ENCODE measurements at regions not wholly inside any gene's neighbourhood (a gene's known extent, or its start where the extent isn't known, plus 50 kb on each side); places are given as distances from the start of the nearest gene placed in this dataset.

GRCh38 chr22:49046546-49047361 lies 780.9 kb downstream of the BRD1 start:
- intact Hi-C loops (cut with micrococcal nuclease), result loop anchor here (1.0 kb wide), 2 partner anchors 124 to 259 kb away; no protein-coding TSS in a partner anchor
- Histone ChIP-seq H3K9ac (ENCODE audit: low read length) (no peak overlapping the region), H4K20me1 (ENCODE audit: insufficient read depth) (no peaks in the 10 kb centered on the region), H3K79me2 (ENCODE audit: insufficient read depth, low read length) (no peaks in the 10 kb centered on the region), H3K9me2 (ENCODE audit: insufficient read depth) (no peaks in the 10 kb centered on the region), H3K27me3 (ENCODE audit: insufficient read depth, low read length) (peaks cover 39% of the 10 kb centered on the region), H2AFZ (ENCODE audit: low read depth, low read length, poor library complexity, severe bottlenecking) (no peak overlapping the region), H3K4me3 (replicated peaks in 1 of 2; ENCODE audit: low read depth in 1 of 2, low read length in 2 of 2) (no peak overlapping the region), H3K4me2 (ENCODE audit: low read length) (no peak overlapping the region), H3K9me3 (ENCODE audit: control insufficient read depth in 1 of 2, insufficient read depth in 1 of 2, low read depth in 1 of 2, low read length in 2 of 2) (no peaks in the 10 kb centered on the region), H3K36me3 (ENCODE audit: control insufficient read depth in 1 of 2, insufficient read depth in 2 of 2, low read length in 2 of 2) (no peaks in the 10 kb centered on the region), H3K4me1 (ENCODE audit: control insufficient read depth in 1 of 2, insufficient read depth in 2 of 2, low read length in 2 of 2) (no peaks in the 10 kb centered on the region), H3K27ac (ENCODE audit: low read depth, low read length) (no peak overlapping the region)
- POLR2A ChIA-PET, result interaction anchor here (1.4 kb wide), 1 partner anchor 258 kb away, joined by 3 read pairs; no protein-coding TSS in a partner anchor
- no TSS peak for BruUV-seq (replicated peaks)
- DNase-seq (ENCODE audit: low read depth, low spot score) (peak; percentile 46), ATAC-seq (peak; percentile 99)
- RAD21 ChIA-PET (ENCODE audit: low non-redundant PET in 1 of 2, low total read pairs in 2 of 2, uncharacterized antibody in 2 of 2, unreplicated experiment in 2 of 2), result interaction anchor here (0.7 to 2.8 kb wide), 5 partner anchors 123 to 271 kb away, joined by 3 to 45 read pairs (median 4); no protein-coding TSS in a partner anchor
- peak; percentile 51 to 86 (median 72); a peak in 5 of 6 replicates for TF ChIP-seq CTCF (IDR thresholded peaks at IDR 0.05 in 2 of 3, conservative IDR thresholded peaks at IDR 0.05 in 1 of 3; ENCODE audit: borderline replicate concordance in 1 of 3, insufficient read depth in 1 of 3, low read depth in 2 of 3, low read length in 2 of 3)
- peak; percentile 80 for TF ChIP-seq RAD21 (IDR thresholded peaks at IDR 0.05; ENCODE audit: low read depth)
- no peak for TF ChIP-seq TCF7L2 (IDR thresholded peaks at IDR 0.05; ENCODE audit: borderline replicate concordance, extremely low read depth, insufficient read depth, insufficient read length)
- CTCF ChIA-PET, result interaction anchor here (0.8 to 5.1 kb wide), 12 partner anchors 12 to 271 kb away, joined by 3 to 207 read pairs (median 4); no protein-coding TSS in a partner anchor
